Left lung (tissue), 4 donors: ENCODE measurements at regions not wholly inside any gene's neighbourhood (a gene's known extent, or its start where the extent isn't known, plus 50 kb on each side); places are given as distances from the start of the nearest gene placed in this dataset.
A peak's percentile ranks its signal among the peaks of the same experiment; 100 is the strongest.

Experiments
- ATAC-seq: fragments of 200-7000 bp; cut with Tn5 transposase; one replicate; pipeline ENCODE4 v1.9.1; 2020; ENCODE audit warnings: moderate library complexity
- DNase-seq, 4 donors: peaks; one replicate each; pipeline ENCODE4 v3.0.0-alpha.2; 2013 to 2020
- H3K27ac ChIP-seq, 2 donors: fragments of 200-600 bp; sonication (generic) in 1 of 2; one replicate each; pipeline versions ENCODE4 v1.5.0 to v1.8.0; 2020 to 2021
- H3K27me3 ChIP-seq, 2 donors: fragments of 200-600 bp; sonication (generic) in 1 of 2; one replicate each; pipeline versions ENCODE4 v1.5.0 to v1.8.0; 2020 to 2021
- H3K36me3 ChIP-seq, 2 donors: fragments of 200-600 bp; sonication (generic) in 1 of 2; one replicate each; pipeline versions ENCODE4 v1.5.0 to v1.8.0; 2020 to 2021
- H3K4me1 ChIP-seq, 2 donors: fragments of 200-600 bp; one replicate each; pipeline ENCODE4 v1.8.0; 2021
- H3K4me3 ChIP-seq, 2 donors: fragments of 200-600 bp; sonication (generic) in 1 of 2; one replicate each; pipeline versions ENCODE4 v1.5.0 to v1.8.0; 2020 to 2021; ENCODE audit warnings: mild to moderate bottlenecking in 1 of 2
- H3K9me3 ChIP-seq, 2 donors: fragments of 200-600 bp; sonication (generic) in 1 of 2; one replicate each; pipeline versions ENCODE4 v1.5.0 to v1.8.0; 2020 to 2021
- CTCF ChIP-seq, 2 donors: fragments of 200-600 bp; sonication (generic) in 1 of 2; IDR thresholded peaks; one replicate each; pipeline versions ENCODE4 v1.5.0 to v1.8.0; 2021; ENCODE audit warnings: antibody characterized with exemption in 2 of 2
- intact Hi-C, 2 donors: fragments of 100-400 bp; cut with DNase I; formaldehyde crosslinking; loops; one replicate each; pipeline versions ENCODE4 v1.11.2 to v1.14.2; 2022
- donor health status: DM: no; HTN: yes; CAD: no.
- donor health status: DM: no; HTN: no; CAD: no.

- Histone ChIP-seq H3K27ac (no peak overlapping the region), H3K27me3 (peaks cover 0 to 5% of the 10 kb centered on the region in 2 donors), H3K9me3 (no peaks in the 10 kb centered on the region), H3K4me1 (no peaks in the 10 kb centered on the region), H3K36me3 (no peaks in the 10 kb centered on the region), H3K4me3 (no peak overlapping the region)
- TF ChIP-seq CTCF (IDR thresholded peaks at IDR 0.05), result no peak
- DNase-seq (no peak), ATAC-seq (peak; percentile 50)
- intact Hi-C loops, result no loop called here
Observed at GRCh38 chr2:74747411-74748080, 86.4 kb upstream of the HK2 start.

GRCh38 chr2:74748665-74749064 lies 85.3 kb upstream of the HK2 start:
- no peak for ATAC-seq
- TF ChIP-seq CTCF (IDR thresholded peaks at IDR 0.05), result no peak
- H3K9me3 ChIP-seq, result no peaks in the 10 kb centered on the region

GRCh38 chr2:74749432-74749831 lies 84.5 kb upstream of the HK2 start:
- TF ChIP-seq CTCF (IDR thresholded peaks at IDR 0.05), result no peak
- Histone ChIP-seq H3K4me3 (no peak overlapping the region), H3K27me3 (peaks cover 0 to 5% of the 10 kb centered on the region in 2 donors), H3K9me3 (no peaks in the 10 kb centered on the region), H3K36me3 (no peaks in the 10 kb centered on the region), H3K4me1 (no peaks in the 10 kb centered on the region), H3K27ac (no peak overlapping the region)
- no peak for DNase-seq
- intact Hi-C loops, result no loop called here
- ATAC-seq, result no peak

More at GRCh38 chr2:74748665-74749064, 85.3 kb upstream of the HK2 start:
- no peaks in the 10 kb centered on the region for H3K4me1 ChIP-seq
- DNase-seq, result no peak
- no peaks in the 10 kb centered on the region for H3K36me3 ChIP-seq
- peaks cover 0 to 5% of the 10 kb centered on the region in 2 donors for H3K27me3 ChIP-seq
- intact Hi-C loops, result no loop called here
- no peak overlapping the region for H3K27ac ChIP-seq
- H3K4me3 ChIP-seq, result no peak overlapping the region

GRCh38 chr2:74751981-74752851 lies 81.7 kb upstream of the HK2 start:
- H3K9me3 ChIP-seq, result peaks cover 0 to 10% of the 10 kb centered on the region in 2 donors
- no peaks in the 10 kb centered on the region for H3K36me3 ChIP-seq
- no peak for TF ChIP-seq CTCF (IDR thresholded peaks at IDR 0.05)
- DNase-seq, result no peak
- H3K4me3 ChIP-seq, result no peak overlapping the region
- no peak overlapping the region for H3K27ac ChIP-seq
- peaks cover 0 to 5% of the 10 kb centered on the region in 2 donors for H3K27me3 ChIP-seq
- no peaks in the 10 kb centered on the region for H3K4me1 ChIP-seq
- no peak for ATAC-seq
- intact Hi-C loops, result no loop called here

- Histone ChIP-seq H3K4me3 (no peak overlapping the region), H3K9me3 (peaks cover 0 to 16% of the 10 kb centered on the region in 2 donors), H3K36me3 (no peaks in the 10 kb centered on the region), H3K27me3 (peaks cover 0 to 5% of the 10 kb centered on the region in 2 donors), H3K27ac (no peak overlapping the region), H3K4me1 (no peaks in the 10 kb centered on the region)
- peak; percentile 36 for ATAC-seq
- DNase-seq, result no peak
- intact Hi-C loops, result no loop called here
- TF ChIP-seq CTCF (IDR thresholded peaks at IDR 0.05), result no peak
Observed at GRCh38 chr2:74755386-74755785, 78.5 kb upstream of the HK2 start.
